ENCODE measurements at regions not wholly inside any gene's neighbourhood (a gene's known extent, or its start where the extent isn't known, plus 50 kb on each side); places are given as distances from the start of the nearest gene placed in this dataset.

DNA sequence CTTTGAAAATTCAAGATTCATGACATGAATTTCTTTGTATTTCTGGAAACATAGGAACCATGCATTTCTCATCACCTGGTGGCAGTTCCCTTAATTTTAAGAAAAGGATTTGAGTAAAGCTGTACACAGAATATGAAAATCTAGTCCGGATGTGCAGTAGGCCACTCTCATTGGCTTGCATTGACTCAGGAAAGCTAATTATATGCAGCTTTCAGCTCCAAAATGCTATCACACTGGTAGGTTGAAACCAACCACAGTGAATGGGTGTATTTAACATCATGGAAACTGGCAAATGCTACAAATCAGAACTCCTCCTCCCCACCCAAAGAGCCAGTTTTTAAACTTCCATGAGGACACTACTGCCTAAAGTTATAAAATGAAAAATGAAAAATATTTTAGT lies 161.6 kb upstream of the FBXL17 start:
- no peak for TF ChIP-seq CTCF (IDR thresholded peaks at IDR 0.05; ENCODE audit: low read length)
- no peak for TF ChIP-seq EZH2 (optimal IDR thresholded peaks at IDR 0.05; ENCODE audit: low read depth, low read length)
